ENCODE measurements at regions not wholly inside any gene's neighbourhood (a gene's known extent, or its start where the extent isn't known, plus 50 kb on each side); places are given as distances from the start of the nearest gene placed in this dataset.

- peak; percentile 61 for DNase-seq (ENCODE audit: low read depth)
- no peak for TF ChIP-seq CTCF (IDR thresholded peaks at IDR 0.05; ENCODE audit: insufficient read depth, low read length)
These were observed 152.6 kb upstream of the SMLR1 start for GRCh38 chr6:130674604-130675003.

DNA sequence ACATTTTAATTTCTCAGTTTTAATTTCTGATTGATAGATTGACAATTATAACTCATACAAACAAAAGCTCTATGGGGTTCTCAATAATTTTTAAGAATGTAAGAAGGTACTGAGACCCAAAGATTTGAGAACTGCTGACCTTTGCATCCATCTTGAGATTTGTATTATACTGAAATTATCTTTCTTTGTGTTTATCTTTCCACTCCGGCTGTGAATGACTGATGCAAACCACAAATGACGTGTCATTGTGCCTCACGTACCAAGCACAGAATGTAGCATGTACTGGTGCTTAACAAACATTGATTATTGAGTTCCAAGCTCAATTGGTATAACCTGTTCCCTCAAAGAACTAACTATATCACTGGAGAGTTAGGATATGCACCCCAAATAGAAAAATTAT is 152.1 kb upstream of the SMLR1 start:
- no peak overlapping the region for H3K4me3 ChIP-seq (ENCODE audit: low read depth, low read length)
- TF ChIP-seq CTCF (IDR thresholded peaks at IDR 0.05; ENCODE audit: insufficient read depth, low read length), result no peak
- peak; percentile 69 for DNase-seq (ENCODE audit: low read depth)

More at GRCh38 chr6:130674604-130675003, 152.6 kb upstream of the SMLR1 start:
- H3K4me3 ChIP-seq (ENCODE audit: low read depth, low read length), result no peak overlapping the region

- no peak for TF ChIP-seq CTCF (IDR thresholded peaks at IDR 0.05; ENCODE audit: insufficient read depth, low read length)
- peak; percentile 13 for DNase-seq (ENCODE audit: low read depth)
- H3K4me3 ChIP-seq (ENCODE audit: low read depth, low read length), result no peak overlapping the region
These were observed 151.0 kb upstream of the SMLR1 start for GRCh38 chr6:130676077-130676772.

GRCh38 chr6:130676773-130677144 is 150.4 kb upstream of the SMLR1 start:
- no peak for DNase-seq (ENCODE audit: low read depth)
- H3K4me3 ChIP-seq (ENCODE audit: low read depth, low read length), result no peak overlapping the region
- no peak for TF ChIP-seq CTCF (IDR thresholded peaks at IDR 0.05; ENCODE audit: insufficient read depth, low read length)

DNA sequence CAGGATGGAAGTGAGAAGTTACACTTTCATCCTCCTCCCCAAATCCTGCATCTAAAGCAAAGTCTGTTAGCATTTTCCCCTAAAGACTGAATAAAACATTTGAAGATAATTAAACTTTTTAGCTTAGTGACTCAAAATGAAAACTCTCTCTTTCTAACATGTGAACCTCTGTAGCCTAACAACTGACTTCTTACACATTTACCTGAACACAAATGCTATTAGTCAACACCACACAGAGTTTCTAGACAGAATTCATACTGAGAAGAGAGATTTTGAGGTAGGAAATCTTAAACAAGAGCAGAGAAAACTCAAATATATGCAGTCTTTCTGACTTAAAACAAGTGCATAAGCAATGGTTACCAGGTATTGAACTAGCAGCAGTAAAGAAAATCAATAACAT is 149.9 kb upstream of the SMLR1 start:
- TF ChIP-seq CTCF (IDR thresholded peaks at IDR 0.05; ENCODE audit: insufficient read depth, low read length), result no peak
- DNase-seq (ENCODE audit: low read depth), result no peak
- H3K4me3 ChIP-seq (ENCODE audit: low read depth, low read length), result no peak overlapping the region

GRCh38 chr6:130677766-130678165 is 149.4 kb upstream of the SMLR1 start:
- no peak overlapping the region for H3K4me3 ChIP-seq (ENCODE audit: low read depth, low read length)
- no peak for DNase-seq (ENCODE audit: low read depth)
- no peak for TF ChIP-seq CTCF (IDR thresholded peaks at IDR 0.05; ENCODE audit: insufficient read depth, low read length)

DNA sequence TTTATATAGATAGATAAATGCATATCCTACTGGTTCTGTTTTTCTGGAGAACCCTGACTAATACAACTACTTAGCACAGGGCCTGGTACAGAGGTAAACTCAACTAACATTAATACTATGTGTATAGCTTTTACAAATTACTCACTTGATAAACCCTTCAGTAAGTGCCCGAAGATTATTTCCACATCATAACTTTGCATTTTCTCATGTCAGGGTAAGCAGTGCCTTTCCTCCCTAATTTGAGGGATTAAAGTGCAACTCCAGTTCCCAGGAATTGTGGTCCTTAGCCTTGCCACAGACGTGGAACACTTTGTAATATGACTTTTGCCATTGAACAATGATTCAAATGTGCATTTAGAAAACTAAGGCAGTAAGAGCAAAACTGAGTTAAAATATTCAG is 147.5 kb upstream of the SMLR1 start:
- TF ChIP-seq CTCF (IDR thresholded peaks at IDR 0.05; ENCODE audit: insufficient read depth, low read length), result no peak
- DNase-seq (ENCODE audit: low read depth), result no peak
- H3K4me3 ChIP-seq (ENCODE audit: low read depth, low read length), result no peak overlapping the region
